ENCODE measurements at regions not wholly inside any gene's neighbourhood (a gene's known extent, or its start where the extent isn't known, plus 50 kb on each side); places are given as distances from the start of the nearest gene placed in this dataset.
"Not testable (repeated sequence)": the region's sequence is repeated elsewhere in the genome, so short reads cannot be mapped to it uniquely, and the experiment has no call there.

GRCh38 chr14:43786066-43786762 lies 720.9 kb downstream of the FSCB start (continued):
- TF ChIP-seq ZNF784 (CRISPR knock-in tag; IDR thresholded peaks at IDR 0.05; ENCODE audit: borderline replicate concordance) (no peak), ZBTB4 (CRISPR knock-in tag; IDR thresholded peaks at IDR 0.05; ENCODE audit: borderline replicate concordance) (no peak), ZNF879 (CRISPR knock-in tag; IDR thresholded peaks at IDR 0.05) (no peak)

GRCh38 chr14:43784432-43784831 lies 722.7 kb downstream of the FSCB start:
- H3K4me2 ChIP-seq (ENCODE audit: low read depth, low read length); H3K27ac ChIP-seq (ENCODE audit: extremely low read length, insufficient read depth, low read length); H2AFZ ChIP-seq (ENCODE audit: low read length); H3K36me3 ChIP-seq (replicated peaks in 1 of 2; ENCODE audit: control insufficient read depth in 1 of 2, insufficient read depth in 2 of 2, low read length in 2 of 2); BruUV-seq (replicated peaks); H3K9ac ChIP-seq (ENCODE audit: insufficient read depth, low read depth, low read length); H3K27me3 ChIP-seq (ENCODE audit: control insufficient read depth in 1 of 2, insufficient read depth in 2 of 2, low read length in 2 of 2); ATAC-seq; FAIRE-seq; H3K79me2 ChIP-seq (ENCODE audit: insufficient read depth, low read length); H3K4me3 ChIP-seq (replicated peaks in 1 of 3; ENCODE audit: insufficient read depth in 1 of 3, low read depth in 2 of 3, low read length in 3 of 3); CTCF ChIA-PET (ENCODE audit: low intra/inter-chr PET ratio, low total read pairs); H4K20me1 ChIP-seq (ENCODE audit: insufficient read depth, low read length); POLR2A ChIA-PET; H3K9me3 ChIP-seq (ENCODE audit: low read length); DNase-seq (ENCODE audit: low spot score): not testable (repeated sequence)
- in situ Hi-C loops (cut with HindIII; ENCODE audit: extremely low pct_ligation_motif_present, low pct_unique_long_range_greater_than_20kb), result loop anchor here (10.0 to 25.0 kb wide), 3 partner anchors 110 to 240 kb away; no protein-coding TSS in a partner anchor
- WGBS (ENCODE audit: low lambda C conversion rate), result 97% methylated on average over 10 of the region's 10 CpGs
- H3K4me1 ChIP-seq (ENCODE audit: insufficient read depth, low read length), result peaks cover 33% of the 10 kb centered on the region
- intact Hi-C loops (cut with micrococcal nuclease; ENCODE audit: unreplicated experiment), result loop anchor here (5.0 kb wide), 1 partner anchor 1468 kb away; the partner anchor contains the start of gene MIS18BP1
